HepG2 (cell line): ENCODE measurements at regions not wholly inside any gene's neighbourhood (a gene's known extent, or its start where the extent isn't known, plus 50 kb on each side); places are given as distances from the start of the nearest gene placed in this dataset.

ENCODE experiments used
- ATAC-seq: fragments of 200-7000 bp; cut with Tn5 transposase; 3 replicates; pipeline ENCODE4 v1.9.1; 2020; ENCODE audit warnings: mild to moderate bottlenecking, moderate library complexity
- BruUV-seq: library from RNA; stranded (reverse); fragments of 400-500 nt; replicated peaks from 2 replicates; lab custom pipeline; 2021; lab: Mats Ljungman, UMichigan
- CTCF ChIA-PET: fragments of 300-600 bp; formaldehyde crosslinking; extraction: SDS; loops from one replicate; lab custom pipeline; 2021; ENCODE audit warnings: low total read pairs, inconsistent platforms, low intra/inter-chr PET ratio; lab: Yijun Ruan, JAX
- POLR2A ChIA-PET: fragments of 350-600 bp; sonication (Branson Sonifier 250); formaldehyde crosslinking; loops from one replicate; lab custom pipeline; 2020; ENCODE audit warnings: antibody characterized with exemption, inconsistent platforms; lab: Yijun Ruan, JAX
- DNase-seq: peaks from one replicate; pipeline ENCODE4 v3.0.0-alpha.2; 2015; ENCODE audit warnings: low spot score
- FAIRE-seq: peaks from 3 replicates; lab custom pipeline; 2011; peaks lifted over from hg19 to GRCh38; lab: Jason Lieb, UNC
- H2AFZ ChIP-seq: one replicate; pipeline ENCODE4 v1.6.1; 2011; ENCODE audit warnings: low read length, inconsistent platforms
- H3K27ac ChIP-seq: fragments of 300-600 bp; 3 replicates; pipeline ENCODE4 v1.8.0; 2011; ENCODE audit warnings: mixed run types, mild to moderate bottlenecking, mixed read lengths, low read length, inconsistent platforms; ENCODE audit not compliant: insufficient read depth; ENCODE audit errors: extremely low read length
- H3K27me3 ChIP-seq, 2 experiments: fragments of 200-600 bp in 1 of 2; 2 replicates in 1 of 2; 3 replicates in 1 of 2; pipeline versions ENCODE4 v1.6.0 to v1.8.0; 2011; ENCODE audit warnings: low read length in 2 of 2, mild to moderate bottlenecking in 2 of 2, moderate library complexity in 2 of 2, inconsistent platforms in 1 of 2; ENCODE audit not compliant: insufficient read depth in 2 of 2, control insufficient read depth in 1 of 2
- H3K36me3 ChIP-seq, 2 experiments: fragments of 200-600 bp in 1 of 2; replicated peaks in 1 of 2; 2 replicates in 1 of 2; 3 replicates in 1 of 2; pipeline versions ENCODE4 v1.5.1 to v1.8.0; 2011; ENCODE audit warnings: low read length in 2 of 2, inconsistent platforms in 1 of 2; ENCODE audit not compliant: insufficient read depth in 2 of 2, control insufficient read depth in 1 of 2
- H3K4me1 ChIP-seq: 2 replicates; pipeline ENCODE4 v1.5.1; 2012; ENCODE audit warnings: low read length, inconsistent platforms; ENCODE audit not compliant: insufficient read depth
- H3K4me2 ChIP-seq: 2 replicates; pipeline ENCODE4 v1.6.0; 2011; ENCODE audit warnings: low read depth, low read length, inconsistent platforms
- H3K4me3 ChIP-seq, 3 experiments: fragments of 200-600 bp in 1 of 3; sonication (generic), shearing (Covaris generic) in 1 of 3; replicated peaks in 1 of 3; 2 replicates each; pipeline ENCODE4 v1.5.1; 2011 to 2016; ENCODE audit warnings: low read length in 3 of 3, inconsistent platforms in 2 of 3, low read depth in 2 of 3, mild to moderate bottlenecking in 2 of 3, control low read depth in 1 of 3, mixed read lengths in 1 of 3; ENCODE audit not compliant: insufficient read depth in 1 of 3
- H3K79me2 ChIP-seq: one replicate; pipeline ENCODE4 v1.6.1; 2011; ENCODE audit warnings: low read length, inconsistent platforms; ENCODE audit not compliant: insufficient read depth
- H3K9ac ChIP-seq: 2 replicates; pipeline ENCODE4 v1.6.0; 2011; ENCODE audit warnings: mild to moderate bottlenecking, low read depth, low read length, inconsistent platforms; ENCODE audit not compliant: insufficient read depth
- H3K9me3 ChIP-seq: 2 replicates; pipeline ENCODE4 v1.5.1; 2012; ENCODE audit warnings: mild to moderate bottlenecking, low read length
- H4K20me1 ChIP-seq: 2 replicates; pipeline ENCODE4 v1.6.0; 2011; ENCODE audit warnings: inconsistent platforms, mild to moderate bottlenecking, low read length, moderate library complexity; ENCODE audit not compliant: insufficient read depth
- FIP1L1 ChIP-seq: fragments of 200-400 bp; formaldehyde crosslinking; IDR thresholded peaks from 2 replicates; pipeline ENCODE4 v1.6.1; 2018; ENCODE audit warnings: low read depth, mild to moderate bottlenecking, low read length, moderate library complexity, borderline replicate concordance; ENCODE audit not compliant: insufficient read depth
- FOXM1 ChIP-seq: sonication (generic); formaldehyde crosslinking; IDR thresholded peaks from 2 replicates; pipeline ENCODE4 v1.5.0; 2020; ENCODE audit warnings: missing genetic modification reagents
- FOXO1 ChIP-seq: sonication (generic); formaldehyde crosslinking; IDR thresholded peaks from 2 replicates; pipeline ENCODE4 v1.4.0; 2020; ENCODE audit warnings: missing genetic modification reagents
- PLRG1 ChIP-seq: fragments of 450-650 bp; conservative IDR thresholded peaks from 2 replicates; pipeline ENCODE4 v1.6.1; 2016
- RFX3 ChIP-seq: IDR thresholded peaks from 2 replicates; pipeline ENCODE4 v1.6.1; 2016; ENCODE audit warnings: missing biosample characterization, missing genetic modification reagents
- SOX6 ChIP-seq, 2 experiments: fragments of 450-650 bp in 1 of 2; sonication (generic) in 1 of 2; formaldehyde crosslinking in 1 of 2; IDR thresholded peaks; 2 replicates each; pipeline versions ENCODE4 v1.4.0 to v1.6.1; 2017 to 2020; ENCODE audit warnings: antibody characterized with exemption in 1 of 2, mild to moderate bottlenecking in 1 of 2, missing genetic modification reagents in 1 of 2
- ZNF235 ChIP-seq: sonication (generic); formaldehyde crosslinking; IDR thresholded peaks from 2 replicates; pipeline ENCODE4 v1.8.1; 2023; ENCODE audit warnings: mild to moderate bottlenecking, missing genetic modification reagents, borderline replicate concordance
- ZNF280B ChIP-seq: sonication (generic); formaldehyde crosslinking; IDR thresholded peaks from 2 replicates; pipeline ENCODE4 v1.5.0; 2020; ENCODE audit warnings: missing genetic modification reagents, mild to moderate bottlenecking, borderline replicate concordance
- ZNF33A ChIP-seq: sonication (generic); formaldehyde crosslinking; IDR thresholded peaks from 2 replicates; pipeline ENCODE4 v1.5.1; 2020; ENCODE audit warnings: missing genetic modification reagents, mild to moderate bottlenecking, moderate library complexity, borderline replicate concordance
- ZNF407 ChIP-seq: sonication (generic); formaldehyde crosslinking; IDR thresholded peaks from one replicate; pipeline ENCODE4 v1.5.1; 2020; ENCODE audit warnings: mild to moderate bottlenecking, missing genetic modification reagents; ENCODE audit errors: not compliant biosample characterization
- ZNF577 ChIP-seq: sonication (generic); formaldehyde crosslinking; IDR thresholded peaks from 2 replicates; pipeline ENCODE4 v1.4.0; 2020; ENCODE audit warnings: mild to moderate bottlenecking, low read depth, missing genetic modification reagents, borderline replicate concordance
- ZNF597 ChIP-seq: sonication (generic); formaldehyde crosslinking; IDR thresholded peaks from 2 replicates; pipeline ENCODE4 v1.5.0; 2020; ENCODE audit warnings: missing genetic modification reagents
- ZNF777 ChIP-seq: sonication (generic); formaldehyde crosslinking; IDR thresholded peaks from 2 replicates; pipeline ENCODE4 v1.4.0; 2020; ENCODE audit warnings: missing genetic modification reagents
- ZSCAN22 ChIP-seq: sonication (generic); formaldehyde crosslinking; IDR thresholded peaks from 2 replicates; pipeline ENCODE4 v1.4.0; 2020; ENCODE audit warnings: mild to moderate bottlenecking, missing genetic modification reagents
- ZZZ3 ChIP-seq: sonication (generic); formaldehyde crosslinking; IDR thresholded peaks from 2 replicates; pipeline ENCODE4 v1.4.0; 2020; ENCODE audit warnings: missing genetic modification reagents, mild to moderate bottlenecking, borderline replicate concordance
- WGBS: methylation state at CpG from one replicate; pipeline ENCODE4 v1.1.6; 2017; ENCODE audit warnings: low lambda C conversion rate; 5-methylcytosine and 5-hydroxymethylcytosine counted together
- in situ Hi-C: cut with HindIII; loops from 2 replicates; pipeline ENCODE4 v1.10.0; 2017; ENCODE audit warnings: low pct_unique_long_range_greater_than_20kb; ENCODE audit not compliant: extremely low pct_ligation_motif_present
- intact Hi-C: fragments of 100-400 bp; cut with micrococcal nuclease; formaldehyde crosslinking; loops from one replicate; pipeline ENCODE4 v1.10.0; 2022; ENCODE audit not compliant: unreplicated experiment

GRCh38 chr2:63767307-63767706 lies 74.4 kb upstream of the UGP2 start:
- 63% methylated on average over 1 of the region's 1 CpG for WGBS
- BruUV-seq, result no TSS peak
- H2AFZ ChIP-seq, result no peak overlapping the region
- no peak overlapping the region for H3K27ac ChIP-seq
- no peaks in the 10 kb centered on the region; a peak in 1 of 5 replicates for H3K27me3 ChIP-seq
- H3K36me3 ChIP-seq, result no peaks in the 10 kb centered on the region
- intact Hi-C loops, result no loop called here
- CTCF ChIA-PET, result no interaction called here
- ATAC-seq, result no peak
- H3K4me3 ChIP-seq, result no peak overlapping the region
- in situ Hi-C loops, result no loop called here
- peaks cover 8% of the 10 kb centered on the region for H3K9me3 ChIP-seq
- no peak for FAIRE-seq
- no peak for DNase-seq
- no peak overlapping the region for H3K4me2 ChIP-seq
- H3K9ac ChIP-seq, result no peak overlapping the region
- POLR2A ChIA-PET, result no interaction called here
- H3K79me2 ChIP-seq, result no peaks in the 10 kb centered on the region
- H4K20me1 ChIP-seq, result no peaks in the 10 kb centered on the region
- peaks cover 24% of the 10 kb centered on the region for H3K4me1 ChIP-seq
- TF ChIP-seq PLRG1 (no peak), ZNF577 (no peak), ZNF597 (no peak), FIP1L1 (no peak), ZSCAN22 (CRISPR knock-in tag) (no peak), ZNF280B (CRISPR knock-in tag) (no peak), ZNF777 (no peak), ZZZ3 (no peak), SOX6 (IDR thresholded peaks at IDR 0.05) (no peak), SOX6 (CRISPR knock-in tag; IDR thresholded peaks at IDR 0.05) (no peak), ZNF407 (no peak), RFX3 (CRISPR knock-in tag) (no peak), FOXM1 (CRISPR knock-in tag) (no peak), ZNF235 (no peak), FOXO1 (CRISPR knock-in tag) (no peak), ZNF33A (CRISPR knock-in tag) (no peak)
